SKM-1 (cell line): ENCODE measurements at regions not wholly inside any gene's neighbourhood (a gene's known extent, or its start where the extent isn't known, plus 50 kb on each side); places are given as distances from the start of the nearest gene placed in this dataset.
"Not testable (repeated sequence)": the region's sequence is repeated elsewhere in the genome, so short reads cannot be mapped to it uniquely, and the experiment has no call there.

Experiments used
- DNase-seq: peaks from one replicate; lab custom pipeline; 2025; ENCODE audit not compliant: unreplicated experiment; lab: John Stamatoyannopoulos, UW

DNA sequence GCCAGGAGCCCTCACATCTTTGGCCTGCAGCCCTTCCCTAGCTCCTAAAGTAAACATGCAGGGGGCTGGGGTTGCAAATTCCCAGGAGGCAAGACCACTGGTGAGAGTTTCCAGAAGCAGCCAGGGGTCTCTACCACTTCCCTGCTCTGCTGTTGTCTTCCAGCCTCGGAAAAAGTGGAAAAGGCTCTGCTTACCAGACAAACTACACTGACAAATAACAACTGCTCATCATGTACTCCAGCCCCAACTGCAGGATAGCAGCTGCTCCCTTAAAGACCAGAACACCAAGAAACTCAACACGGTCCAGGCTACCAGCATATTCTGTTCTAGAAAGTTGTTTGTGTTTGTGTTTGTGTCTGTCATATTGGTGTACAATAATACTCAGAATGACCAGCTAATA is 187.5 kb upstream of the MARCKS start:
- no peak for DNase-seq

DNA sequence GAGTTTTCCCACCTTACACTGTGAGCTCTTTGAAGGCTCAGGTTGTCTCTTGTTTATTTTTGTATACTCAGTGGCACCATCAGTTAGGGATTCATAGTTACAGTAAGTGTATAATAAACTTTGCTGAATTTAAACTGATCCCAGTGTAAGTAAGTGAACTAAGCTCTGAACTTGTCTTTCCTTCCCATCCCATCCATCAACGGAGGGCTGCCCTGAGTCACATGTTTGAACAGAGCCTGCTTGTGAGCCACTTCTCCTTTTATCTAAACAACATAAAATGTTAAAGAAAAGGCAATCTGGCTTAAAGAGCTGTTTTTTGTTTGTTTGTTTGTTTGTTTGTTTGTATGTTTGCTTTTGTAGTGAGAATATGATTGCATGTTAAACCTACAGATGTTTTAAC is 185.7 kb upstream of the MARCKS start:
- DNase-seq = peak; percentile 19

DNA sequence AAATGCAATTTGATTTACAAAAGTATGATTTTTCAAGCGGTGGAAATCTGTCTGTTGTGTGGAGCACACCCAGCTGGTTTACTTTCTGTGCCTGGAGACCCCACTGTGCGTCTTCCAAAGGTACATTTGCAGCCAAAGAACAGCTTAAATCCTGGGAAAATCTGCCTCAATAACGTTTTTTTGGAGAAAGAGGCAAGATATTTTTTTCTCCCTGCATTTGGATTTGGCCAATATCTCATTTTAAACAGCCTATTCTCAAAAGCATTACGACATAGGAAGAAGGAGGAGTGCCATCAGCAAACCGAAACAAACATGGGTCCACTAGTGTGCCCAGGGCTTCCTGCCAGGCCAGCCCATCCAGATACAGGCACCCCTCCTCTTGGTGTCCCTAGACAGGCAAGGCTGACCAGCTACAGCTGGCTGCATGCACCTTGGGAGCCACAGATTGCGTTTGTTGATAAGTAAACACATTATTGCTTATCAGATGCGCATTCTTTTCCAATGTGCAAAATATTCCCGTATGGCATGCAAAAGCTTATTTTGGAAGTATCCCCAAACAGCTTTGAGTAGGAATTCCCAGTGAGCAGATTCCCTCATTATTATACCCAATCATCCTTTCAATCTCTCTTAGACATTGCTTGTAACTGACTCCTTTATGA is 184.5 kb upstream of the MARCKS start:
- no peak for DNase-seq

DNA sequence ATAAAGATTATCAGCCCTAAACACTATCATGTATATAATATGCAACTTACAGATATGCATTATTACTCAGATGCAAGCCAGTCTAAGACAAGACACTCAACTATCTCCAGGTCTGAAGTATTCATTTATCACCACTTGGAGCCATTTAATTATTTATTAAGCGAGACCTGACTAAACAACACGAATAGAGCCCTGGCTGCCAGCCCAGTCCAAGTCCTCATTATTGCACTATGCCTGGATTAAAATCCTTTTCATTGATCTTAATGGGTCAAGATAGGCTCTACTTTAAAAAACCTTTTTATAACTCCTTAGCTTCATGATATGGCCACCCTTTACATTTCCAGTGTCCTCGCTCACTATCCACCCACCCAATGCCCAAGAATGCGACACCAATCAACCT is 183.1 kb upstream of the MARCKS start:
- DNase-seq = no peak

DNA sequence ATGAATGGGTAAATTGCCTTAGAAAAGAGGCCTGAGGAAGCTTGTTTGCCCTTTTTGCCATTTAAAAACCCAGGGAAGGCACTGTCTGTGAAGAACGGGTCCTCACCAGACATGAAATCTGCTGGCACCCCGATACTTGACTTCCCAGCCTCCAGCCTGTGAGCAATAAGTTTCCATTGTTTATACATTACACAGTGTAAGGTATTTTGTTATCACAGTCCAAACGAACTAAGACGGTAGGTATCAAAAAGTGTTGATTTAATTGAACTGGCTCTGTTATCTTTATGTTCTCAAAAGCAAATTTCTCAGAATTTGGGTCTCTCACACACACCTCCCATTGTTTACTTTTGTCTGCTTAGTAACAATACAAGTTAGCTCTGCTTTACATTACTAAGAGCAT is 181.1 kb upstream of the MARCKS start:
- DNase-seq = no peak

DNA sequence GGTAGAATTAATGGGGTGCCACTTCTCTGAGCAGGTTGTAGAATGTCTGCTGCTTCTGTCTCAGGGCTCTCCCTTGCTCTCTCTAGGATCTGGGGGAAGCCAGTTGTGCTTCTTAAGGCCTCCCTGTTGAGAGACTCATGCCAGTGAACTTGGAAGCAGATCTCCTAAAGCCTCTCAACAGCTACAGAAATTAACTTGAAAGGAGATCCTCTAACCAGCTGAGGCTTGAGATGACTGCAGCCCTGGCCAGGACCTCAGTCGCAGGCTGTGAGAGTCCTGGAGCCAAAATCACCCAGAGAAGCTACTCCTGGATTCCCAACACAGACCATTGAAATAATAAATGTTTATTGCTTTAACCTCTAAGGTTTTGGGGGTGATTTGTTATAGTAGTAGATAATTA is 180.2 kb upstream of the MARCKS start:
- DNase-seq = no peak

DNA sequence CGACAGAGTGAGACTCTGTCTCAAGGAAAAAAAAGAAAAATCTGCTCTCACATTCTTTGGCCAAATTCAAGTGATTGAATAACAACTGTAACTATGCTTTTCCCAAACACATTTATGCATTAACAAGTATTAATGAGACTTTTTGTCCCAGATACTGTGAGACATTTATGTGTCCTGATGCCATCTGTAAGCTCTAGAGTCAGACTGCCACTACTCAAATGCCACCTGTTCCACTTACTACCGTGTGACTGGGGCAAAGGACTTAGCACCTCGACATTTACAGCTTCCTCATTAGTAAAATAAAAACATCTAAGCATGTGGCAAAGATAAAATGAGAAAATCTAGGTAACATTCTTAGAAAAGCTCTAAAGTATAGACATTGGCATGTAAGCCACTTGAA is 178.1 kb upstream of the MARCKS start:
- DNase-seq = no peak

DNA sequence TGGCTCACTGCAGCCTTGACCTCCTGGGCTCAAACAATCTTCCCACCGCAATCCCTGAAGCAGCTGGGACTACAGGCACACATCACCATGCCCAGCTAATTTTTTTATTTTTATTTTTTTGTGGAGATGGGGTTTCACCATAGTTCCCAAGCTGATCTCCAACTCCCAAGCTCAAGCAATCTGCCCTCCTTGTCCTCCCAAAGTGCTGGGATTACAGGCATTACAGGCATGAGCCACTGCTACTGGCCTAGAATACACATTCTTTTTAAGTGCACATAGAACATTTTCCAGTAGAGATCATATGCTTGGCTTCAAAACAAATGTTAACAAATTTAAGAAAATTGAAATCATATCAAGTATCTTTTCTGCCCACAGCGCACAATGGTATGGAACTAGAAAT is 176.8 kb upstream of the MARCKS start:
- no peak for DNase-seq

DNA sequence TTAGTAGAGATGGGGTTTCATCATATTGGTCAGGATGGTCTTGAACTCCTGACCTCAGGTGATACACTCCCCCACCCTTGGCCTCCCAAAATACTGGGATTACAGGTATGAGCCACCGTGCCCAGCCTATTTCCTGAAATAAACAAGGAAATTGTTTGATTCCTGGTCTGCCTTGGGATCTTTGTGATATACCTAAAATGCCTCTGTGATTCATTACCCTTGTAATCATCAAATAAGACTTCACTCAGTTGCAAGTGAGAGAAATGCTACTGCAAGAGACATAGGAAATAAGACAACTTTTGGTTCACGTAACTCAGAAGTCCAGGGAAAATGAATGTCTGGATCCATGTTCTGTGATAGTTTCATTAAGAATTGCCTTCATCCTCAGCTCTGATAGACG is 173.2 kb upstream of the MARCKS start:
- no peak for DNase-seq

DNA sequence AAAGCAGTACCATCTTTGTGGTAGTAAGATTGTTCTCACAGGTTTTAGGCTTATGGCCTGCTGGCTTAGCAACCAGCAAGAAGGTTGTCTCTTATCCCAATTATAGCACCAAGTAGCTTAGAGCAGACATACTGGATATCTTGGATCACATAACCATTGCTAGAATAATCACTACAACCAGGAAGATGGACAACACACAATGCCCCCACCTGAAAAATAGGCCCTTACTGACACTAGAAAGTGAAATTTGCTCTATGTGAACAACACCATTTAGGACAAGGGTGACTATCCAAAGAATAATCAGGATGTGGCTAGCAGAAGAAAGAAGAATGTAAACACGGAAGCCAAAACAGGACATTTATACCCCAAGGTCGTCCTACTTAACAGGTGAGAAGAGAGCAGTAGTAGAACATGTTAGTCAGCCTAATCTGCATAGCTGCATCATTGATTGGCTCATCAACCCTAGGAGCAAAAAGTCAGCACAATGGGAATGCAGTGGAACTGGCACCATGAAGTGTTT is 172.7 kb upstream of the MARCKS start:
- DNase-seq = no peak

DNA sequence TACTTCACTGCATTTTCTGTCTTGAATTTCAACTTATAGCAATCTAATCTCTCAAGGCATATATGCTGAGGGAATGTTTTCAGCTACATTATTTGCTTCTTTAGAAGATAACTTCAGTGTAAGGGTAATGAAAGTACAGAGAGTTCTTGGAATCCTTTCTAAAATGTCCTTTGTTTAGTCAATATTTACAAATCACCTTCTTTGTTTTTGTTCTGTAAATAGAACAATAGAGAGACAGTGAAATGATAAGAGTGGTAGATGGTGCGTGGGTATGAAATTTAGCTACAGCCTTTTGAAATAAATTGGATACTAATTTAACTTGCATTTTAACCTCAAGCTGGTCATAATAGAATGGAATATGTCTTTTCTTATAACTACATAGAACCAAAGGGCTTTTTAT is 171.1 kb upstream of the MARCKS start:
- no peak for DNase-seq

DNA sequence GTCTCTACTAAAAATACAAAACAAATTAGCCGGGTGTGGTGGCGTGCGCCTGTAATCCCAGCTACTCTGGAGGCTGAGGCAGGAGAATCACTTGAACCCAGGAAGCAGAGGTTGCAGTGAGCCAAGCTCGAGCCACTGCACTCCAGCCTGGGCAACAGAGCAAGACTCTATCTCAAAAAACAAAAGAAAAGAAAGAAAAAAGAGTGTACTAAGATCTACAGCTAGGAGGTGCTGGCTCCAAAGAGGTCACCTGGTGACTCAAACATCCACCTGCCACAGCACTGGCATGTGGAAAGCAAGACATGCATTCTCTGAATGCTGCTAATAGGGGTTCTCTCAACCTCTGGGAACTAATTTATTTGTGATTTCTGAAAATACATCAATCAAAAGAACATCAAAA is 167.5 kb upstream of the MARCKS start:
- DNase-seq = not testable (repeated sequence)

DNA sequence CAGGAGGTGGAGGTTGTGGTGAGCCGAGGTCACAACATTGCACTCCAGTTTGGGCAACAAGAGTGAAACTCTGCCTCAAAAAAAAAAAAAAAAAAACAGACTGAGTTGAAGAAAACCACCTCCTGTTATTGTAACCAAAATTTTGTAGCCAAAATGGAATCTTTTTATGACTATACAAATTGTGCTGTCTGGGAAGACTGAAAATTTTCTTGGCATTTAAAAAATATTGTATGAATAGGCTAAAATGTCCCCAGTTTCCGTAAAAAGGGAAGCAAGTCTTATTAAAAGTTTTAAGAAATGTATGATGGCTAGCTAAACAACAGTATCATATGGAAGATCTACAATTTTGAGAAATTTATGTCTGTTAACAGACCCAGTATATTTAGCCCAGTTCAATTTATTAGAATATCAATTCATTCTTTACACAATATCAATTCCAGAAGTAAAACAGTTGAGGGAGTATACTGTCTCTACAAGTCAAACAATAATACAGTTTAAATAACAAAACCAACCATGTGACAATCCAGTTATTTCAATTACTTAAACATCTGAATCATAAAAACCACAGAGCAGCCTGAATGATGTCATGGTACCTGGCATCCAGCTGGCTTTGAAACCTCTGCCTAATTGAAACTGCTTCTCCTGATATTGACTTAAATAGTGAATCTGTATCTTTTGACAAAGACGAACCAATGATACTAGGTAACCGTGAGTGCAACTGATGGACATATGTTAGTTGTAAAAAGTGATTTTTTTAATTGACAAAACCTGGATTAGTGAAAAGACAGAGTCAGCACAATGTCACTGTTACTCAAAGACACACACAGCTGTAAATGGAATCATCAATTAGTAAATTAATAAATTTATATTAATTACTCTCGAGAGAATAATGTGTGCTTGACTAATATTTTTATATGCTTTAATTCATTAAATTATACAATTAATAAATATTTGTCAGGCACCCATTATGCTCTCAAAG is 166.6 kb upstream of the MARCKS start:
- no peak for DNase-seq

DNA sequence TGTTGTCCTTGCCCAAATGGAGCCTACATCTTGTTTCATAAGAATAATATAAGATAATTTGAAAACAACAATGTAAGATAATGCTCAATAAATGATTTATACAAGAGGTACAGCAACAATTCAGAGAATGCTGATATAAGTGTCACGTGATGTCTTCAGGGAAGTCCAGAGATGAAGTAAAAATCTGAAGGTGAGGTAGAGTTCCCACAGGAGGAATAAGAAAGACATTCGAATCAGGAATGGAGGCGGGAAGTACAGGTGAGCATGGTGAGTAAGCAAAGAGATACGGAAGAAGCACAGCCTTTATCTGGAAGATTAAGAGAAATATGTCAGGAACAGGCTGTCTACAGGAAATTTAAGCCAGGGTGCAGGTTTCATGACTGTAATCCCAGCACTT is 165.9 kb upstream of the MARCKS start:
- no peak for DNase-seq

DNA sequence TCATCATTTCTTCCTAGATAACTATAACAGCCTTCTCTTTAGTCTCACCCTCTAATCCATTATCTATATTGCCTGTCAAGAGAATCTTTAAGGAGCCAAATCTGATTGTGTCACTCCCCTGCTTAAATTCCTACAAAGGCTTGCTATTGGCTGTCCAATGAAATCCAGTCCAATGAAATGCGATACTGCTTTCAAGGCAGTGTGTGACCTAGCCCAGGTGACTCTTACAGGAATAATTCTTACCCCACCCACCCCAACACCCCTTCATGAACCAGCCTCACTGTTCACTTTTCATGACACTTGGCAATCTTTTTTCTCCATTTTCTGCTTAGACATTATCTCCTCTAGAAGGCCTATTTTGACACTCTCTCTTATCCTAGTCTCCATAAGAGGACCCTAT is 163.3 kb upstream of the MARCKS start:
- DNase-seq = no peak

DNA sequence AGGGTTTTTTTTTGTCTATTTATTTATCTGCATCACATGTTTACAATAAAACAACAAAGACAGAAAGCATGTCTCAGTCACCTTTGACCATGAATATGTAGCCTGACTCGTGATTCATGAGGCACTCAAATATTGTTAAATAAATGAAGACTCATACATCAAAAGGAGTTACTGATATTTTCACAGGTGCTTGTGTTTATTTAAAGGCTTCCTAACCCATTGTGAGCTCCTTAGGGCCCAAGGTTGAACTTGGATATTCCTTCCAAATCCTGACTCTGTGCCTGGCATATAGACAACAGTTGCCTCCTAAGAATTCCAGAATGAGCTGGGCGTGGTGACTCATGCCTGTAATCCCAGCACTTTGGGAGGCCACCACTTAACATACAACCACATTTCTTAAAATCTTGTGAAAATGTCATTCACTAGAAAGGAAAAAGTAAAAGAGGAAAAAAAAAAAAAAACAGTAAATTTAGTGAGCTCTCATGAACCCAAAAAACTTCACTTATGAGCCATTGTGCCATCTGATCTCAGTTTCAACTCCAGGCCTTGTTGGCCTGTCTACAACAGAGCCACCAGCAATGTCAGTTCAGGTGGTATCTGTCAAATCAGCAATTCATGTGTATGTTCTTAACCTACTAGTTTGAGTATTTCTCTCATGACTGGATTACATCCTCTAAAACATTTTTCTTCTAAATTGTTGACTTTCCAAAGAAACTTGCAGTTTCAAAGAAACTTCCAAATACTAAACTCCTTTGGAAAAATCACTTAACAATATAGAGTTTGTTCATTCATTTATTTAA is 162.7 kb upstream of the MARCKS start:
- DNase-seq = no peak

DNA sequence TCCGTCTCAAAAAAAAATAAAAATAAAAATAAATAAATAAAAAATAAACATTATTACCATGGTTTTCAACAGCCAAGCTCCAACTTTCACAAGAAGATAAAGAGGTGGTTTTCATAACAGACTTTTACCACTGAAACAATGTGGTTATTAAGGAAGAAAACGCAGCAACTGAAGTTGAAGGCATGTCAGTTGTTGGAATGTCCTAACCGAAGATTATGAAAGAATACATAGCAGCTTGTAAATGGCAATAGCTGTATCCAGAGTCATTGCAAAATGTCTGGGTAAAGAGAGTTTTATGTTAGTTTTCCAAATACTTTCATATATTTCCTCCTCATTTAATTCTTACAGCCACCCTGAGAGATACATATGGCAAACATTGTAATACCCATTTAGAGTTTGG is 161.6 kb upstream of the MARCKS start:
- peak; percentile 92 for DNase-seq

DNA sequence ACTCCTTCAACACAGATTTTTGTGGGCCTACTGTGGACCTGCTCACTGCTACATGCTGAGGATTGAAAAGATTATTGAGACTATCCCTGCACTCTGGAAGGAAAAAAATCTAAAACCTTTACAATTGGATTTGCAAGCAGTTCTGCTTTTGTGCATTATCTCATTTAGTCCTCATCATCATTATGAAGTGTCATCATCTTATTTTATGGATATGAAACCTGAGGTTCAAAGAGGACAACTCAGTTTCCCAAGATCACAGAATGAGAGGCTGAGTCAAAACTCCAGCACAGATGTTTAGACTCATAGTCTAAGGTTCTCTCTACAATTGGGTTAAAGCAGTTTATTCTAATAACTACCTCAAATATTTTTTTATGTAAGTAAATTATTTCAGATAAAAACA is 160.2 kb upstream of the MARCKS start:
- peak; percentile 22 for DNase-seq

DNA sequence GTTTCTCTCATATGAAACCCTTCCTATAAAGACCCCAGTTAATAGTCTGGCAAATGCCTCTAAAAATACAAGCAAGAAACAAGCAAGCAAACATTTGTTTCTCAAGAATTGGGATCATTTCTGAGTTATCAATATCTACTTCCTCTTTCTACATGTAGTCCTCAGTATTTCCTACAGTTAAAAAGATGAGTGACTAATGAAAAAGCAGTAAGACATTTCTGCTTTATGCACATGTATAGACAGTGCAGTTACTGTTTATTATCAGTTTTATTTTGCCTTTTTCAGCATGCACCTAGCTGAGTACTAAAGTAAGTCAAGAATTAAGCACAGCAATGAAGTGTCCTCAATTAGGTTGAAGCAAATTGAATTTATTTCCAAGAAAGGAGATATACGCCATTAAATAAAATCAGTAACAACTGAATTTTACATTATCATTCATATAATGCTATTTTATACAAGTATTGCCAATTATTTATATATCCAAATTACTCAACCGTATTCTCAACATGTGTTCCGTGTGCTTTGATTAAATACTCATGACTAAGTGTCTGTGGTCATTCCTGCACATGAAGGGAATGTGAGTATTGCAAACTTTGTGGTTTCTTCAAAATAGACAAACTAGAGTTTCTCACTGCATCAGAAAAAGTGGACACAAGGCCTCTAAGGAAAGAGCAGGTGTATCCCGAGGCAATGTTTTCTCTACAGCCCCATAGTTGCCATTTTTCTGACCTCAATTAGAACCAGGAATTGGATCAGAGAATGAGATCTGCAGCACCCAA is 159.3 kb upstream of the MARCKS start:
- DNase-seq = peak; percentile 62

DNA sequence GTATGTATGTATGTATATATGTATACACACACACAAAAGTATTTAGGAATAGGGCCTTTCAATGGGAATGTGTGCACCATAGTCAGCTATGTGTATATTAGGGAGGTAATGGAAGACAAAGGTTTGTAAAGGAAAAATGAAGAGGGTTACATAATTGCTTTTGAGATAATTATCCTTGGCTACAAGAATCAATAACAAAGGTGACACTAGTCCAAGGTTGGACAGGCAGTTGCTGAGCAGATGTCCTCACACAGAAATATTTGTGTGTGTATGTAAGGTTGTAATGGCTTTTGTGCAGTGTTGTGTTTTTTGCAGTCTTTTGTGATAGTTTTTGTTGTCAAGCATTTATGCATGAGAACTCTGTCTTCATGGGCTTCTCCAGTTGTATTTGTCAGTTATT is 157.9 kb upstream of the MARCKS start:
- no peak for DNase-seq
